ENCODE measurements at regions not wholly inside any gene's neighbourhood (a gene's known extent, or its start where the extent isn't known, plus 50 kb on each side); places are given as distances from the start of the nearest gene placed in this dataset.

DNA sequence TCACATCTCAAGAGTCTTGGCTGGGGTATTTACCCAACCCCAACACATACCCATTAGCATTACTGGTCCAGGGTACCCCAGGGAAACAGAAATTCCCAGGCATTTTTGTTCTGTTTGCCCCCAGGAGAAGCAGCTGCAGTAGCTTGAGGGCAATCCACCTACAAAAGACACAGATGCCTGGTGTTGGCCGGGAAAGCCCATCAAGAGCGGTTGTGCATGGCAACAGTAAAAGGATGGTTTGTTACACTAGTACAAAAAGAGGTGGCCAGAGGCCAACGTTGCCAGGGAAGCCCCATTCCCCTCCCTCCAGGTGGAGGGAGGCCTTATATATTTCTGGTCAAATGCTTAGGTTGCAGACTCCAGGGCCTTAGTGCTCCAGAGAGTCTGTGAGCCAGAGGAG lies 637.8 kb downstream of the BCOR start:
- peaks cover 11% of the 10 kb centered on the region for H3K4me1 Mint-ChIP-seq (ENCODE audit: low read depth, unreplicated experiment)
- no peaks in the 10 kb centered on the region for H3K27me3 Mint-ChIP-seq (ENCODE audit: insufficient read depth, unreplicated experiment)
- CTCF ChIA-PET = no interaction called here
- intact Hi-C loops (cut with micrococcal nuclease; ENCODE audit: unreplicated experiment) = no loop called here
- Histone ChIP-seq H3K27me3 (replicated peaks; ENCODE audit: control insufficient read depth, insufficient read depth, low read length) (no peaks in the 10 kb centered on the region), H3K4me3 (ENCODE audit: low read depth, low read length) (no peak overlapping the region), H3K4me1 (no peaks in the 10 kb centered on the region), H3K36me3 (ENCODE audit: control insufficient read depth, insufficient read depth, low read length) (no peaks in the 10 kb centered on the region), H3K9me3 (no peaks in the 10 kb centered on the region)
- no peaks in the 10 kb centered on the region for H3K9me3 Mint-ChIP-seq (ENCODE audit: unreplicated experiment)
- DNase-seq = no peak
- POLR2A ChIA-PET = no interaction called here
- no peaks in the 10 kb centered on the region for H3K36me3 Mint-ChIP-seq (ENCODE audit: insufficient read depth, unreplicated experiment)
- H3K4me3 Mint-ChIP-seq (ENCODE audit: unreplicated experiment) = no peak overlapping the region
- TF ChIP-seq CTCF (IDR thresholded peaks at IDR 0.05; ENCODE audit: insufficient read depth in 1 of 2, low read depth in 1 of 2, low read length in 1 of 2, severe bottlenecking in 1 of 2, unreplicated experiment in 1 of 2) = no peak
- no peak overlapping the region for H3K27ac Mint-ChIP-seq (ENCODE audit: unreplicated experiment)
- no TSS peak for BruUV-seq (replicated peaks)

DNA sequence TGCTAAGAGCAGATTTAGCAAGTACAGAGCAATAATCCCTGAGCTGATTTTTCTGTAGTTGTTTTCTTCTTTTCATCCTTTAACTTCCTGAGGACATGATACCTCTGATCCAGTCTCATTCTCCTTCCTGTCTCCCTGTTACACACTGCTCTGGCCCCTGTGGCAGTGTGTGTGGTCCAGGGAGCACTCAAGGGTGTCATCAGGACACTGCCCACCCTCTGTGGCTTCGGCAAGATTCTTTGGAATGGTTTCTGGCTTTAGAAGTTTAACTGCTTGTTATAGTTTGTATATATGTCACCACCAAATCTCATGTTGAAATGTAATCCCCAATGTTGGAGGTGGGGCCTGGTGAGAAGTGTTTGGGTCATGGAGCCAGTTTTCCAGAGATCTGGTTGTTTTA lies 637.3 kb downstream of the BCOR start:
- CTCF ChIA-PET = no interaction called here
- no peak for TF ChIP-seq CTCF (IDR thresholded peaks at IDR 0.05; ENCODE audit: insufficient read depth in 1 of 2, low read depth in 1 of 2, low read length in 1 of 2, severe bottlenecking in 1 of 2, unreplicated experiment in 1 of 2)
- Mint-ChIP-seq H3K27ac (ENCODE audit: unreplicated experiment) (no peak overlapping the region), H3K27me3 (ENCODE audit: insufficient read depth, unreplicated experiment) (no peaks in the 10 kb centered on the region), H3K36me3 (ENCODE audit: insufficient read depth, unreplicated experiment) (no peaks in the 10 kb centered on the region), H3K9me3 (ENCODE audit: unreplicated experiment) (no peaks in the 10 kb centered on the region), H3K4me3 (ENCODE audit: unreplicated experiment) (no peak overlapping the region), H3K4me1 (ENCODE audit: low read depth, unreplicated experiment) (peaks cover 11% of the 10 kb centered on the region)
- no TSS peak for BruUV-seq (replicated peaks)
- H3K4me1 ChIP-seq = no peaks in the 10 kb centered on the region
- DNase-seq = no peak
- H3K9me3 ChIP-seq = no peaks in the 10 kb centered on the region
- H3K36me3 ChIP-seq (ENCODE audit: control insufficient read depth, insufficient read depth, low read length) = no peaks in the 10 kb centered on the region
- intact Hi-C loops (cut with micrococcal nuclease; ENCODE audit: unreplicated experiment) = no loop called here
- H3K27me3 ChIP-seq (replicated peaks; ENCODE audit: control insufficient read depth, insufficient read depth, low read length) = no peaks in the 10 kb centered on the region
- H3K4me3 ChIP-seq (ENCODE audit: low read depth, low read length) = no peak overlapping the region
- POLR2A ChIA-PET = no interaction called here

GRCh38 chrX:39462835-39463234 lies 634.9 kb downstream of the BCOR start:
- POLR2A ChIA-PET = no interaction called here
- Mint-ChIP-seq H3K36me3 (ENCODE audit: insufficient read depth, unreplicated experiment) (no peaks in the 10 kb centered on the region), H3K4me3 (ENCODE audit: unreplicated experiment) (no peak overlapping the region), H3K27ac (ENCODE audit: unreplicated experiment) (no peak overlapping the region), H3K27me3 (ENCODE audit: insufficient read depth, unreplicated experiment) (no peaks in the 10 kb centered on the region), H3K9me3 (ENCODE audit: unreplicated experiment) (no peaks in the 10 kb centered on the region), H3K4me1 (ENCODE audit: low read depth, unreplicated experiment) (peaks cover 11% of the 10 kb centered on the region)
- CTCF ChIA-PET = no interaction called here
- BruUV-seq (replicated peaks) = no TSS peak
- H3K4me1 ChIP-seq = no peaks in the 10 kb centered on the region
- DNase-seq = no peak
- H3K9me3 ChIP-seq = no peaks in the 10 kb centered on the region
- H3K27me3 ChIP-seq (replicated peaks; ENCODE audit: control insufficient read depth, insufficient read depth, low read length) = no peaks in the 10 kb centered on the region
- H3K36me3 ChIP-seq (ENCODE audit: control insufficient read depth, insufficient read depth, low read length) = no peaks in the 10 kb centered on the region
- no peak overlapping the region for H3K4me3 ChIP-seq (ENCODE audit: low read depth, low read length)
- intact Hi-C loops (cut with micrococcal nuclease; ENCODE audit: unreplicated experiment) = no loop called here
- TF ChIP-seq CTCF (IDR thresholded peaks at IDR 0.05; ENCODE audit: insufficient read depth in 1 of 2, low read depth in 1 of 2, low read length in 1 of 2, severe bottlenecking in 1 of 2, unreplicated experiment in 1 of 2) = no peak

Data from Caco-2 (cell line).